SK-N-SH treated with all-trans-retinoic acid at 6 μM for 48 hours (cell line): ENCODE measurements at regions not wholly inside any gene's neighbourhood (a gene's known extent, or its start where the extent isn't known, plus 50 kb on each side); places are given as distances from the start of the nearest gene placed in this dataset.

Source experiments
- ARNTL ChIP-seq: fragments of 450-650 bp; formaldehyde crosslinking; IDR thresholded peaks from 2 replicates; pipeline ENCODE4 v1.5.0; 2020; ENCODE audit warnings: low read depth, mild to moderate bottlenecking, moderate library complexity, borderline replicate concordance
- PATZ1 ChIP-seq: fragments of 250-450 bp; sonication (Bioruptor Pico); IDR thresholded peaks from 2 replicates; pipeline ENCODE4 v1.8.0; 2020; ENCODE audit warnings: mild to moderate bottlenecking, moderate library complexity, borderline replicate concordance
- POU6F1 ChIP-seq: fragments of 250-450 bp; sonication (Bioruptor Pico); IDR thresholded peaks from 2 replicates; pipeline ENCODE4 v1.8.0; 2021; ENCODE audit warnings: low read depth, mild to moderate bottlenecking, moderate library complexity, borderline replicate concordance
- SNAI2 ChIP-seq: fragments of 250-450 bp; sonication (Bioruptor Pico); IDR thresholded peaks from 2 replicates; pipeline ENCODE4 v1.5.0; 2020; ENCODE audit warnings: mild to moderate bottlenecking, moderate library complexity
- TCF4 ChIP-seq: fragments of 250-450 bp; sonication (Bioruptor Pico); IDR thresholded peaks from 2 replicates; pipeline ENCODE4 v1.8.0; 2021; ENCODE audit warnings: mild to moderate bottlenecking, moderate library complexity, borderline replicate concordance
- TSHZ2 ChIP-seq: fragments of 250-450 bp; sonication (Bioruptor Pico); IDR thresholded peaks from 2 replicates; pipeline ENCODE4 v1.5.0; 2020; ENCODE audit warnings: mild to moderate bottlenecking, moderate library complexity
- ZNF70 ChIP-seq: fragments of 450-650 bp; formaldehyde crosslinking; IDR thresholded peaks from 2 replicates; pipeline ENCODE4 v1.5.0; 2020; ENCODE audit warnings: mild to moderate bottlenecking, moderate library complexity

GRCh38 chr2:138874251-138874650 is 94.1 kb upstream of the NXPH2 start:
- TF ChIP-seq PATZ1 (CRISPR knock-in tag) (no peak), POU6F1 (CRISPR knock-in tag) (no peak), ZNF70 (CRISPR knock-in tag) (no peak), TCF4 (CRISPR knock-in tag) (no peak), SNAI2 (CRISPR knock-in tag) (no peak), ARNTL (CRISPR knock-in tag) (no peak), TSHZ2 (CRISPR knock-in tag) (no peak)
